GM12878 (cell line): ENCODE measurements at regions not wholly inside any gene's neighbourhood (a gene's known extent, or its start where the extent isn't known, plus 50 kb on each side); places are given as distances from the start of the nearest gene placed in this dataset.

Source experiments
- ATAC-seq: fragments of 200-7000 bp; cut with Tn5 transposase; 3 replicates; pipeline ENCODE4 v1.9.1; 2020; ENCODE audit warnings: mild to moderate bottlenecking, moderate library complexity
- BruUV-seq: library from RNA; stranded (reverse); fragments of 400-500 nt; replicated peaks from 2 replicates; lab custom pipeline; 2021; lab: Mats Ljungman, UMichigan
- CTCF ChIA-PET: fragments of 300-600 bp; sonication (Branson Sonifier 250); formaldehyde crosslinking; extraction: SDS; loops from one replicate; lab custom pipeline; 2021; ENCODE audit warnings: inconsistent platforms; lab: Yijun Ruan, JAX
- POLR2A ChIA-PET: fragments of 350-600 bp; formaldehyde crosslinking; extraction: SDS; loops from one replicate; lab custom pipeline; 2021; ENCODE audit warnings: inconsistent platforms; lab: Charles Lee
- RAD21 ChIA-PET: fragments of 300-600 bp; sonication (Branson Sonifier 250); formaldehyde crosslinking; loops from one replicate; lab custom pipeline; 2023; ENCODE audit warnings: antibody characterized with exemption; ENCODE audit not compliant: unreplicated experiment; lab: Charles Lee
- SMC1A ChIA-PET: fragments of 300-600 bp; sonication (Branson Sonifier 250); formaldehyde crosslinking; loops from one replicate; lab custom pipeline; 2023; ENCODE audit not compliant: unreplicated experiment, uncharacterized antibody; lab: Charles Lee
- DNase-seq: peaks from one replicate; pipeline ENCODE4 v3.0.0-alpha.2; 2011; ENCODE audit warnings: low read depth, low spot score
- FAIRE-seq: peaks from 3 replicates; lab custom pipeline; 2011; peaks lifted over from hg19 to GRCh38; lab: Jason Lieb, UNC
- H2AFZ ChIP-seq: 2 replicates; pipeline ENCODE4 v1.6.0; 2011; ENCODE audit warnings: low read depth, low read length, control low read depth; ENCODE audit not compliant: control insufficient read depth
- H3K27ac ChIP-seq: 2 replicates; pipeline ENCODE4 v1.5.1; 2011; ENCODE audit warnings: control low read depth; ENCODE audit not compliant: control insufficient read depth, insufficient read depth
- H3K27me3 ChIP-seq, 2 experiments: replicated peaks in 1 of 2; 2 replicates each; pipeline versions ENCODE4 v1.6.0 to v1.6.1; 2011; ENCODE audit warnings: low read length in 1 of 2; ENCODE audit not compliant: control insufficient read depth in 2 of 2, insufficient read depth in 2 of 2
- H3K36me3 ChIP-seq, 2 experiments: 2 replicates each; pipeline ENCODE4 v1.5.1; 2011; ENCODE audit warnings: low read length in 1 of 2; ENCODE audit not compliant: control insufficient read depth in 2 of 2, insufficient read depth in 2 of 2
- H3K4me1 ChIP-seq: 2 replicates; pipeline ENCODE4 v1.6.1; 2011; ENCODE audit warnings: mild to moderate bottlenecking, low read length, moderate library complexity, mixed read lengths; ENCODE audit not compliant: control insufficient read depth, insufficient read depth
- H3K4me2 ChIP-seq: 2 replicates; pipeline ENCODE4 v1.6.0; 2011; ENCODE audit warnings: control low read depth; ENCODE audit not compliant: control insufficient read depth, insufficient read depth
- H3K4me3 ChIP-seq: fragments of 200-600 bp; sonication (generic); 2 replicates; pipeline ENCODE4 v1.5.1; 2016
- H3K79me2 ChIP-seq: 2 replicates; pipeline ENCODE4 v1.6.0; 2011; ENCODE audit warnings: low read length; ENCODE audit not compliant: control insufficient read depth, insufficient read depth
- H3K9ac ChIP-seq: 2 replicates; pipeline ENCODE4 v1.8.0; 2011; ENCODE audit warnings: low read length, control low read depth, mixed read lengths; ENCODE audit not compliant: control insufficient read depth, insufficient read depth
- H3K9me3 ChIP-seq: replicated peaks from 3 replicates; pipeline ENCODE4 v1.5.1; 2011; ENCODE audit warnings: mild to moderate bottlenecking, low read length; ENCODE audit not compliant: control insufficient read depth, insufficient read depth
- H4K20me1 ChIP-seq: 2 replicates; pipeline ENCODE4 v1.6.0; 2011; ENCODE audit not compliant: control insufficient read depth, insufficient read depth
- BRCA1 ChIP-seq: IDR thresholded peaks from 2 replicates; pipeline ENCODE4 v1.6.1; 2011; ENCODE audit warnings: low read depth, low read length, improper control_type of control experiment
- CEBPB ChIP-seq, 2 experiments: fragments of 150-350 bp in 1 of 2; IDR thresholded peaks; 2 replicates each; pipeline ENCODE4 v1.6.1; 2012 to 2014; ENCODE audit warnings: low read depth in 2 of 2, low read length in 2 of 2, borderline replicate concordance in 1 of 2, inconsistent platforms in 1 of 2
- DPF2 ChIP-seq: fragments of 450-650 bp; IDR thresholded peaks from 2 replicates; pipeline ENCODE4 v1.6.1; 2017; ENCODE audit warnings: mild to moderate bottlenecking
- ESRRA ChIP-seq: IDR thresholded peaks from 2 replicates; pipeline ENCODE4 v1.6.1; 2012; ENCODE audit warnings: mild to moderate bottlenecking, low read length, improper control_type of control experiment
- HDAC2 ChIP-seq: fragments of 200-600 bp; sonication (generic); IDR thresholded peaks from 2 replicates; pipeline ENCODE4 v1.6.1; 2017
- MYB ChIP-seq: fragments of 150-350 bp; IDR thresholded peaks from 2 replicates; pipeline ENCODE4 v1.6.1; 2014; ENCODE audit warnings: mild to moderate bottlenecking, low read depth, low read length, borderline replicate concordance
- NBN ChIP-seq: fragments of 450-650 bp; IDR thresholded peaks from 2 replicates; pipeline ENCODE4 v1.6.1; 2016
- NFYA ChIP-seq: IDR thresholded peaks from 2 replicates; pipeline ENCODE4 v1.6.1; 2011; ENCODE audit warnings: low read depth, mild to moderate bottlenecking, low read length, improper control_type of control experiment, borderline replicate concordance
- NFYB ChIP-seq: IDR thresholded peaks from 2 replicates; pipeline ENCODE4 v1.6.1; 2011; ENCODE audit warnings: low read depth, mild to moderate bottlenecking, low read length, improper control_type of control experiment, moderate library complexity; ENCODE audit not compliant: insufficient read depth
- RAD21 ChIP-seq: IDR thresholded peaks from 2 replicates; pipeline ENCODE4 v1.6.1; 2011; ENCODE audit warnings: mild to moderate bottlenecking, low read depth, low read length, moderate library complexity; ENCODE audit not compliant: insufficient read depth
- RCOR1 ChIP-seq: conservative IDR thresholded peaks from 2 replicates; pipeline ENCODE4 v1.6.1; 2012; ENCODE audit warnings: low read depth, low read length, improper control_type of control experiment
- SP1 ChIP-seq: IDR thresholded peaks from one replicate; pipeline ENCODE4 v1.6.1; 2011; ENCODE audit warnings: low read depth, low read length
- STAT3 ChIP-seq: IDR thresholded peaks from 2 replicates; pipeline ENCODE4 v1.6.1; 2011; ENCODE audit warnings: low read depth, low read length, improper control_type of control experiment
- TCF7 ChIP-seq: IDR thresholded peaks from 2 replicates; pipeline ENCODE4 v1.6.1; 2014; ENCODE audit warnings: antibody characterized with exemption, borderline replicate concordance
- WGBS: methylation state at CpG from one replicate; pipeline ENCODE4 v1.1.6; 2016; ENCODE audit warnings: low lambda C conversion rate; ENCODE audit not compliant: insufficient replicate concordance, insufficient coverage; ENCODE audit errors: missing lambda C conversion rate; 5-methylcytosine and 5-hydroxymethylcytosine counted together
- in situ Hi-C: fragments of 300-500 bp; cut with MboI; formaldehyde crosslinking; loops from 9 replicates; pipeline ENCODE4 v1.14.3; 2018; ENCODE audit warnings: mixed read lengths
- intact Hi-C: fragments of 100-400 bp; cut with micrococcal nuclease; formaldehyde crosslinking; loops from one replicate; pipeline ENCODE4 v1.14.2; 2022; ENCODE audit not compliant: unreplicated experiment
- TF ChIP-seq, protein P1 (sequence below): fragments of 450-650 bp; IDR thresholded peaks from 2 replicates; pipeline ENCODE4 v1.6.1; 2017; ENCODE audit warnings: mild to moderate bottlenecking, moderate library complexity
- TF ChIP-seq, protein P2 (sequence below): IDR thresholded peaks from 2 replicates; pipeline ENCODE4 v1.6.1; 2011; ENCODE audit warnings: borderline replicate concordance, low read depth, mild to moderate bottlenecking, moderate library complexity, mixed read lengths, low read length; ENCODE audit not compliant: insufficient read depth; ENCODE audit errors: extremely low read length

DNA sequence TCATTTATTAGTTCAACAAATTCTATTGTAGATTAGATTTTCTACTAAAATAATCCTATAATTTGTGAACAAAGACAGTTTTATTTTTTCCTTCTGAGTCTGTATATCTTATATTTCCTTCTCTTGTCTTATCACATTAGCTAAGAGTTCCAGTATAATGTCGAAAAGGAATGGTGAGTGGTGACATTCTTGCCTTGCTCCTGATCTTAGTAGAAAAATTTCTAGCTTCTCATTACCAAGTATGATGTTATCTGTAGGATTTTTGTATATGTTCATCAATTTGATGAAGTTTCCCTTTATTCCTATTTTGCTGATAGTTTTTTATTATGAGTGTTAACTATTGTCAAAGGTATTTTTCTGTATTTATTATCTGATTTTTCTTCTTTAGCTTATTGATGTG, 756.6 kb upstream of the BCHE start:
- Histone ChIP-seq H4K20me1 (no peaks in the 10 kb centered on the region), H3K27ac (no peak overlapping the region), H3K9me3 (no peaks in the 10 kb centered on the region), H3K4me2 (no peak overlapping the region), H3K79me2 (no peaks in the 10 kb centered on the region)
- FAIRE-seq: no peak
- BruUV-seq: no TSS peak
- intact Hi-C loops (no loop called here), in situ Hi-C loops (no loop called here)
- TF ChIP-seq TCF7 (no peak), NFYA (no peak), MYB (no peak), RAD21 (no peak), RCOR1 (no peak), NBN (no peak), CEBPB (IDR thresholded peaks at IDR 0.05; ENCODE audit: borderline replicate concordance in 1 of 2, low read depth in 2 of 2, low read length in 2 of 2) (no peak), BRCA1 (no peak), HDAC2 (no peak), ESRRA (no peak)
- TF ChIP-seq, all 136 proteins: peak for 0
- CTCF ChIA-PET: interaction anchor here (1.4 kb wide), 1 partner anchor 10 kb away, joined by 3 read pairs; no protein-coding TSS in a partner anchor
- Histone ChIP-seq H3K27me3 (no peaks in the 10 kb centered on the region), H3K9ac (no peak overlapping the region), H3K36me3 (no peaks in the 10 kb centered on the region), H3K4me3 (no peak overlapping the region), H3K4me1 (no peaks in the 10 kb centered on the region), H2AFZ (no peak overlapping the region)
- ATAC-seq: no peak
- SMC1A ChIA-PET: no interaction called here
- RAD21 ChIA-PET: no interaction called here
- WGBS: 7% methylated on average over 1 of the region's 1 CpG
- no peak for DNase-seq
- POLR2A ChIA-PET: no interaction called here

- no peaks in the 10 kb centered on the region for H3K9me3 ChIP-seq
- no peaks in the 10 kb centered on the region for H4K20me1 ChIP-seq
- ChIA-PET SMC1A (no interaction called here), POLR2A (no interaction called here), RAD21 (no interaction called here), CTCF (no interaction called here)
- no peak overlapping the region for H2AFZ ChIP-seq
- intact Hi-C loops: no loop called here
- DNase-seq (no peak), ATAC-seq (no peak), FAIRE-seq (no peak)
- no peaks in the 10 kb centered on the region for H3K36me3 ChIP-seq
- no peak overlapping the region for H3K9ac ChIP-seq
- 0% methylated on average over 2 of the region's 2 CpGs for WGBS
- no peak overlapping the region for H3K4me2 ChIP-seq
- in situ Hi-C loops: no loop called here
- H3K4me3 ChIP-seq: no peak overlapping the region
- H3K79me2 ChIP-seq: no peaks in the 10 kb centered on the region
- BruUV-seq: no TSS peak
- no peaks in the 10 kb centered on the region for H3K27me3 ChIP-seq
- H3K4me1 ChIP-seq: no peaks in the 10 kb centered on the region
- no peak overlapping the region for H3K27ac ChIP-seq
- TF ChIP-seq NFYB: no peak
- TF ChIP-seq SP1: no peak
- no peak for TF ChIP-seq MYB
- TF ChIP-seq, protein P1, sequence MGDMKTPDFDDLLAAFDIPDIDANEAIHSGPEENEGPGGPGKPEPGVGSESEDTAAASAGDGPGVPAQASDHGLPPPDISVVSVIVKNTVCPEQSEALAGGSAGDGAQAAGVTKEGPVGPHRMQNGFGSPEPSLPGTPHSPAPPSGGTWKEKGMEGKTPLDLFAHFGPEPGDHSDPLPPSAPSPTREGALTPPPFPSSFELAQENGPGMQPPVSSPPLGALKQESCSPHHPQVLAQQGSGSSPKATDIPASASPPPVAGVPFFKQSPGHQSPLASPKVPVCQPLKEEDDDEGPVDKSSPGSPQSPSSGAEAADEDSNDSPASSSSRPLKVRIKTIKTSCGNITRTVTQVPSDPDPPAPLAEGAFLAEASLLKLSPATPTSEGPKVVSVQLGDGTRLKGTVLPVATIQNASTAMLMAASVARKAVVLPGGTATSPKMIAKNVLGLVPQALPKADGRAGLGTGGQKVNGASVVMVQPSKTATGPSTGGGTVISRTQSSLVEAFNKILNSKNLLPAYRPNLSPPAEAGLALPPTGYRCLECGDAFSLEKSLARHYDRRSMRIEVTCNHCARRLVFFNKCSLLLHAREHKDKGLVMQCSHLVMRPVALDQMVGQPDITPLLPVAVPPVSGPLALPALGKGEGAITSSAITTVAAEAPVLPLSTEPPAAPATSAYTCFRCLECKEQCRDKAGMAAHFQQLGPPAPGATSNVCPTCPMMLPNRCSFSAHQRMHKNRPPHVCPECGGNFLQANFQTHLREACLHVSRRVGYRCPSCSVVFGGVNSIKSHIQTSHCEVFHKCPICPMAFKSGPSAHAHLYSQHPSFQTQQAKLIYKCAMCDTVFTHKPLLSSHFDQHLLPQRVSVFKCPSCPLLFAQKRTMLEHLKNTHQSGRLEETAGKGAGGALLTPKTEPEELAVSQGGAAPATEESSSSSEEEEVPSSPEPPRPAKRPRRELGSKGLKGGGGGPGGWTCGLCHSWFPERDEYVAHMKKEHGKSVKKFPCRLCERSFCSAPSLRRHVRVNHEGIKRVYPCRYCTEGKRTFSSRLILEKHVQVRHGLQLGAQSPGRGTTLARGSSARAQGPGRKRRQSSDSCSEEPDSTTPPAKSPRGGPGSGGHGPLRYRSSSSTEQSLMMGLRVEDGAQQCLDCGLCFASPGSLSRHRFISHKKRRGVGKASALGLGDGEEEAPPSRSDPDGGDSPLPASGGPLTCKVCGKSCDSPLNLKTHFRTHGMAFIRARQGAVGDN: no peak
- no peak for TF ChIP-seq DPF2
- TF ChIP-seq, protein P2, sequence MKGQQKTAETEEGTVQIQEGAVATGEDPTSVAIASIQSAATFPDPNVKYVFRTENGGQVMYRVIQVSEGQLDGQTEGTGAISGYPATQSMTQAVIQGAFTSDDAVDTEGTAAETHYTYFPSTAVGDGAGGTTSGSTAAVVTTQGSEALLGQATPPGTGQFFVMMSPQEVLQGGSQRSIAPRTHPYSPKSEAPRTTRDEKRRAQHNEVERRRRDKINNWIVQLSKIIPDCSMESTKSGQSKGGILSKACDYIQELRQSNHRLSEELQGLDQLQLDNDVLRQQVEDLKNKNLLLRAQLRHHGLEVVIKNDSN: no peak
- TF ChIP-seq NFYA: no peak
- no peak for TF ChIP-seq STAT3
Observed at GRCh38 chr3:166582236-166582635, 745.0 kb upstream of the BCHE start.
